ENCODE measurements at regions not wholly inside any gene's neighbourhood (a gene's known extent, or its start where the extent isn't known, plus 50 kb on each side); places are given as distances from the start of the nearest gene placed in this dataset.

DNA sequence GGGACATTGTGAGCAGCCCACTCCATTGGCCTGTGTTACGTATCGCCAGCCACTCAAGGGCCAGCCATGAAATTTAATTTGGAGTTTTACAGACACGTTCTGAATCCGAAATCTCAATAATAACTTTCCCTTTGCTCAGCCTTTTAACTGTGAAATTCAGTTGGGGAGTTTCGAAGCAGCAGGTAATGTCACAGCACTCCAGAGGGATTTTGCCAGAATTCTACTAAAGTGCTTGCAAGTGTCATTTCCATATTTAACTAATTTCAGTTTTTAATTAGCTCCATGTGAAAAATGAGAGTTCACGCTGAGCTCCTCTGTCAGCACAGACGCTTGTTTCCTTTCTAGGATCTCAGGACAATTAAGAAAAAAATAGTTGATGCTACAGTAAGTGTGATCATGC is 267.1 kb upstream of the WWC1 start:
- TF ChIP-seq, protein P1, sequence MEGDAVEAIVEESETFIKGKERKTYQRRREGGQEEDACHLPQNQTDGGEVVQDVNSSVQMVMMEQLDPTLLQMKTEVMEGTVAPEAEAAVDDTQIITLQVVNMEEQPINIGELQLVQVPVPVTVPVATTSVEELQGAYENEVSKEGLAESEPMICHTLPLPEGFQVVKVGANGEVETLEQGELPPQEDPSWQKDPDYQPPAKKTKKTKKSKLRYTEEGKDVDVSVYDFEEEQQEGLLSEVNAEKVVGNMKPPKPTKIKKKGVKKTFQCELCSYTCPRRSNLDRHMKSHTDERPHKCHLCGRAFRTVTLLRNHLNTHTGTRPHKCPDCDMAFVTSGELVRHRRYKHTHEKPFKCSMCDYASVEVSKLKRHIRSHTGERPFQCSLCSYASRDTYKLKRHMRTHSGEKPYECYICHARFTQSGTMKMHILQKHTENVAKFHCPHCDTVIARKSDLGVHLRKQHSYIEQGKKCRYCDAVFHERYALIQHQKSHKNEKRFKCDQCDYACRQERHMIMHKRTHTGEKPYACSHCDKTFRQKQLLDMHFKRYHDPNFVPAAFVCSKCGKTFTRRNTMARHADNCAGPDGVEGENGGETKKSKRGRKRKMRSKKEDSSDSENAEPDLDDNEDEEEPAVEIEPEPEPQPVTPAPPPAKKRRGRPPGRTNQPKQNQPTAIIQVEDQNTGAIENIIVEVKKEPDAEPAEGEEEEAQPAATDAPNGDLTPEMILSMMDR (IDR thresholded peaks at IDR 0.05; ENCODE audit: insufficient read depth, low read length, poor library complexity, severe bottlenecking), result no peak
- no peak for DNase-seq (ENCODE audit: low read depth)
- H3K27me3 ChIP-seq (ENCODE audit: control insufficient read depth, insufficient read depth, low read length), result peaks cover 5% of the 10 kb centered on the region
- H3K36me3 ChIP-seq (ENCODE audit: control insufficient read depth, insufficient read depth, low read length), result no peaks in the 10 kb centered on the region
- H3K4me3 ChIP-seq (ENCODE audit: low read depth, low read length), result no peak overlapping the region

DNA sequence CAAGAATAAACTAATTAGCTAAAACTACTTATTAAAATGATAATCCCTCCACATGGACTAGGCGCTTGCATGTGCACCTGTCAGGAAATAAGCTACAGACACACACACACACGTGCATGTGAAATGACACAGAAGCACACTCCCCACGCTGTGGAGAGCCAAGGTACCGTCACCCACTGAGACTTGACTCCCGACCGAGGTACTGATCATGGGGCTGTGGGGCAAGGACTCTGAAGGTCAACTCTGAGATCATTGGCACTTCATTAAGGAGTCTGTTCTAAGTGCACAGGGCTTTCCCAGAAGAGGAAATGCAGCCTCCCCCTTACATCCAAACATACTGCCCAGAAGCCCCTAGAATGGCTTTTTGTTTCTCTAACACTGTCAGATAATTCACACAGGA is 264.4 kb upstream of the WWC1 start:
- no peak overlapping the region for H3K4me3 ChIP-seq (ENCODE audit: low read depth, low read length)
- DNase-seq (ENCODE audit: low read depth), result no peak
- H3K27me3 ChIP-seq (ENCODE audit: control insufficient read depth, insufficient read depth, low read length), result peaks cover 5% of the 10 kb centered on the region
- TF ChIP-seq, protein P1 (IDR thresholded peaks at IDR 0.05; ENCODE audit: insufficient read depth, low read length, poor library complexity, severe bottlenecking), result no peak
- H3K36me3 ChIP-seq (ENCODE audit: control insufficient read depth, insufficient read depth, low read length), result no peaks in the 10 kb centered on the region

DNA sequence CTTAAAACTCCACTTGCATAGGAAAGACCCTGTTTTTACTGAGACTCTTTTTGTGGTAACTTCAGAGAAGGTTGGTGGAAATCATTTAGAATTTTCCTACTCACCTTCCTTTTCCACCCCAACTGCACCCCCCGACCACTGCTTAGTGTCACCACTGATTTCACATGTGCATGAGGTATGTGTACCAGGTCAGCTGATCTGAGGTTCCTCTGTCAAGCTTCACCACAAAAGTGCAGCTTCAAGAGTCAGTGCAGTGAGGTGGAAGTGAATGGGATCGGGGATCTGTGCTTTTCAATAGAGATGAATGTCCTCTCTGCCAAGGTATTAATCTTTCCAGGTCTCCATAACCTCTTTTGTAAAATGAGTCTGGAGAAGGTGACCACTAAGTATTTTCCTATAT is 260.5 kb upstream of the WWC1 start:
- DNase-seq (ENCODE audit: low read depth), result no peak
- Histone ChIP-seq H3K4me3 (ENCODE audit: low read depth, low read length) (no peak overlapping the region), H3K27me3 (ENCODE audit: control insufficient read depth, insufficient read depth, low read length) (no peaks in the 10 kb centered on the region), H3K36me3 (ENCODE audit: control insufficient read depth, insufficient read depth, low read length) (no peaks in the 10 kb centered on the region)
- TF ChIP-seq, protein P1 (IDR thresholded peaks at IDR 0.05; ENCODE audit: insufficient read depth, low read length, poor library complexity, severe bottlenecking), result no peak

DNA sequence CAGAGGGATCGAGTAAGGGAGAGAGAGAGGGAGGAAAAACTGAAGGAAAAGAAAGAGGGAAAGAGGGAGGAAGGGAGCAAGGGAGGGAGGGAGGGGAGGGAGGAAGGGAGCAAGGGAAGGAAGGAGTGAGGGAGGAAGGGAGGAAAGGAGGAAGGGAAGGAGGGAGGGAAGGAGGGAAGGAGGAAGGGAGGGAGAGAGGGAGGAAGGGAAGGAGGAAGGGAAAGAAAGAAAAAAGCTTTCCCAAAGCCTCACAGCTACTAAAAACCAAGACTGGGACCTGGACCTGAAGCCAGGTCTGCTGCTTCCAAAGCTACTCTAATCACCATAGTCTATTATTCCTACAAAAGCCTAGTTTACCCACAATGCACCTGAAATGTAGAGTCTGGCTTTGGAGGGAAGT is 259.8 kb upstream of the WWC1 start:
- no peak overlapping the region for H3K4me3 ChIP-seq (ENCODE audit: low read depth, low read length)
- H3K27me3 ChIP-seq (ENCODE audit: control insufficient read depth, insufficient read depth, low read length), result no peaks in the 10 kb centered on the region
- TF ChIP-seq, protein P1 (IDR thresholded peaks at IDR 0.05; ENCODE audit: insufficient read depth, low read length, poor library complexity, severe bottlenecking), result no peak
- DNase-seq (ENCODE audit: low read depth), result no peak
- no peaks in the 10 kb centered on the region for H3K36me3 ChIP-seq (ENCODE audit: control insufficient read depth, insufficient read depth, low read length)

DNA sequence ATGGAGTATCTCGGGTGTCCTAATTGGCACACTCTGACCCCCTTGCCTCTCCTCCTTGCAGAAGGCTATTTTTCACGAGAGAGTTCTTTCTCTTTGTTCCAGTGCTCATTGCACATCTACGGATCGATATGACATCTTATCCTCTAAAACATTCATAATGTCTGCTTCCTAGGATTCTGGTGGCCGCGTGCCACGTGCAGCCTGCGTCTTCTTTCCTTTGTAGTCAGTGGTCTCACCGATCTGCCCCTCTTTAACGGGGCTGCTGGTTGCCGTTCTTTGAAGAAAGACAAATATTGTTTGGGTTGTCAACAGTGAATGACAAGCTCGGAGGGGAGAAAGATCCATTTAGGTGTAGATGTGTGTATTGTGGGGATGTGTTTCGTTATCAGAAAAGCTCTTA is 252.4 kb upstream of the WWC1 start:
- Histone ChIP-seq H3K27me3 (ENCODE audit: control insufficient read depth, insufficient read depth, low read length) (no peaks in the 10 kb centered on the region), H3K4me3 (ENCODE audit: low read depth, low read length) (no peak overlapping the region), H3K36me3 (ENCODE audit: control insufficient read depth, insufficient read depth, low read length) (no peaks in the 10 kb centered on the region)
- TF ChIP-seq, protein P1 (IDR thresholded peaks at IDR 0.05; ENCODE audit: insufficient read depth, low read length, poor library complexity, severe bottlenecking), result no peak
- DNase-seq (ENCODE audit: low read depth), result no peak

DNA sequence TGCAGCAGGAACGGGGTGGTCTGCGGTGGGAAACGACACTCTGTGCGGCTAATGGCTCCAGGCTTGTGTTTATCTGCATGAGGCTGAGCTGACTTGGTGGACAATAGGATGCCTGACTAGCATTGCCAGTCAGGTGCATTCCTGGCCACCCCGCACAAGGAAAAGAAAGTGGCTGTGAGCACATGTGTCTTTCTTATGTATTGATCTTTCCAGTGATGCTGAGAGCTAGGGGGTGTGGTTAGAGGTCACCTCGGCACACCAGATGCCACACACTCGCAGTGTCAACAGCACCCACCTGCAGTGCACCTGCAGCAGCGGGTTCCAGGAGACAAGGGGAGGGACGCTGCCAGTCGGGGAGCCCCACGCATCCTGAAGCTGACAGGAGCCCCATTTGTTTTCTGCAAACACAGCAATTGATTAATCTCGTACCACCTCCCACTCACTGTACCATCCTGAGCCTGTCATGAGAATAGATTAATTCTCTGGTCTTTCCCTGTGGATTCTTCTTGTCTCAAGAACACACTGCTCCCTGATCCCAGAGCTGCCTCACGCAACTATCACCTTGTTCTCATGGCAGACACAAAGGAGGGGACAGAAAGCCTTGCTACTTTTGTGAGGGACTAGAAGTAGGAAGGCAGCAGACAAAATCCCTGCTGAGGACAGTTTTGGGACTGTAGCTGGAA is 251.7 kb upstream of the WWC1 start:
- no peak for DNase-seq (ENCODE audit: low read depth)
- Histone ChIP-seq H3K36me3 (ENCODE audit: control insufficient read depth, insufficient read depth, low read length) (no peaks in the 10 kb centered on the region), H3K27me3 (ENCODE audit: control insufficient read depth, insufficient read depth, low read length) (no peaks in the 10 kb centered on the region), H3K4me3 (ENCODE audit: low read depth, low read length) (no peak overlapping the region)
- TF ChIP-seq, protein P1 (IDR thresholded peaks at IDR 0.05; ENCODE audit: insufficient read depth, low read length, poor library complexity, severe bottlenecking), result no peak

Data from kidney epithelial cell (primary cell).